ENCODE measurements at regions not wholly inside any gene's neighbourhood (a gene's known extent, or its start where the extent isn't known, plus 50 kb on each side); places are given as distances from the start of the nearest gene placed in this dataset.
"Not testable (repeated sequence)": the region's sequence is repeated elsewhere in the genome, so short reads cannot be mapped to it uniquely, and the experiment has no call there.

DNA sequence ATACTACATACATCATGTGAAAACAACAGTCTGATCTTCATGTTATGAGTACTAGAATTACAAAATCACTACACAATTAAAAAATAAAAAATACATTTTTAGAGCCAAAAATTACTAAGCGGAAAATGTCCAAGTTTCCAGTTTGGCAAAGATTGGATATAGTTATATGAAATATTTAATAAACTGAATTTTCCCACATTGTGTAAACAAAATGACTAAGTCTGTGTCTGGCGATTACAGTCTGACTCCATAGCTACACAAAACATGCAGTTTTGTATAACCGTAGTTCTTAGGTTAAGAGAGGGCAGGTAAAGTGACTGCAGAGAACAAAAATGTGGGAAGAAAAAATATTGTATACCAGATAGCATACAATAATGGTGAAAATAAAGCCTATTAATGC lies 59.2 kb upstream of the TMEM47 start:
- no peak for DNase-seq

DNA sequence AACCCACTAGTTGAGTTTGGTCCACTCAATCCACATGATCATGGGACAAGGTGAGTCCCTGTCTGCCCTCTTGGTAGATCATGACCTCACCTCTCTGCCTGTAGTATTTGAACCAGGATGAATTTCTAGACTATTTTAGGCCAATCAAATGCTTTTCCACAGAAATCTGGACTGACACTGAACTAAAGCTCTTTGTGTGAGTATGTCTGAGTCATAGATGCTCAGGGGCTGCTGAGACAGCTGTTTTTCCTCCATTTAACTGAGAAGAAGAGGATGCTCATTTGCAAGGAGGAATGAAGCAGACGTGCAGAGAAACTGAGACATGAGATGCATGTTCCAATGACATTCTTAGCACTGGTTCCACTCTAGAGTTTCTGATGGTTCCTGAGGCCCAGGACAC lies 77.3 kb upstream of the TMEM47 start:
- DNase-seq, result no peak

DNA sequence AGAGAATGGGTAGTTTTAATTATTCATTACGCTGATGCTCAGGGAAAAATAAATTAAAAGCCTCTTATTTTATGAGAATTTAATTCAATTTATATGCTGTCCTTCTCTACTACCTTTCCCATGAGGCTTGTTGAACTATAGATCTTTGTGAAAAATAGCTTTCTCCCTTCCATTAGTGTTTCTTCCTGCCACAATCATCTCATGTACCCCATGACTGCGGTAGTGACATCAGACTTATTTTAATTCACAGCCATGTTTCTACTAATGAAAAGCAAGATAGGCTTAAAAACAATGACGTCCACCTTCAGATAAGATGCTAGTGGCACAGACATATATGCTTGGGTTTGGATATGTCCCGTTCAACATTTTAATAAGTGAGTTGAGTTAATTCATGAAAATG lies 87.4 kb upstream of the TMEM47 start:
- DNase-seq, result no peak

DNA sequence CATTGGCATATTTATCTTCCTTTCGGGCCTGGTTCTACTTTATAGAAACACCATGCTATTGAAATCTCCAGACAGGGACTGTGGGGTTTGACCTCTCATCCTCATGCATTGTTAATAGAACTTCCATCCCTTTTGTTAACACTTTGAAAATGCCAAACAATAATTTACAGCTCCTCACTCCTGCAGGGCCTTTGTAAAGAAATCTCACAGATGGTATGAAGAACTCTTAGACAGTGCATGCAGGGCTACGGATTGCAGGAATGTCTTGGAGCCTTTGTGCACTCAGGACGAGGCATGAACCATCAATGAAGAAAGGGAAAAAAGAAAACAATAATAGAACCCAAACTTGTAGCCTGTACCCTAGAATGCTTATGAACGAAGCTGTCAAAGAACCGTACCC lies 92.8 kb upstream of the TMEM47 start:
- peak; percentile 26 for DNase-seq

DNA sequence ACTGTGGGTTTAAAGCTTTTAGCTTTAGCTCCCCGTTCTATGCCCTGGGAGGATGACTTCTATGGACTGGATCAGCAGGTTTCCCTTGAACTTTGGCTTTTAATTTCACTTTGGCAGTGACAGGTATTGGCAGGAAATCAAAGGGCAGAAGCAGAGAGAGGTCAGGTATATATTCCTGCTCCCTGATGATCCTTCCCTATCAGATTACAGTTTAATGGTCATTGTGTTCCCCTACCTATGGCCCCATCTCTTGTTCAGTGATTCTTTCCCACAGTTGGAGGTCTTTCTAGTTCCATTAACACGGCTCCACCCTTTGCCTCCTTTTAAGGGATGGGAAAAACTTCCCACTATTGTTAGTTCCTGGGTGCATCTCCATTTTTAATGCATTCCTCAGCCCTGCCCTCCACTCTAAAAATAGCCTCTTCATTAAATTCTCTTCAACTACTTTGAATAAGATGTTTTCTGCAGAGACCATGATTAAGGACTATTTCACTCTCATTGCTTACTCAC lies 107.8 kb upstream of the TMEM47 start:
- peak; percentile 50 for DNase-seq

DNA sequence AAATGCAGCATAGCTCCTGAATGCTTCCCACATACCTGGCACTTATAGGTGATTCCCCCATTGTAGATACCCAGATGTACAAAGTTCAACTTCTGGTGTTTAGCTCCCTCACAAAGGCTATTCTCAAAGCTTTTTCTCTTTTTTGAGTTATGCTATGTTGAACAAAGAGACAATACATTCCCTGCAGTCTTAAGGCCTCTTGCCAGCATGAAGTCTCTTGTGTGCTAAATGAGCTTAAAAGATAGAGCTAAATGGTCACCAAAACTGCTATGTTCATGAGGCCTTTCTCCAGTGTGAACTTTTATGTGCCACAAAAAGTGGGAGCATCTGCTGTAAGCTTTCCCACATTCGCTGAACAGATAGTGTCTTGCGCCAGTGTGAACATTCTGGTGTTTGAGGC lies 111.2 kb upstream of the TMEM47 start:
- DNase-seq, result no peak

DNA sequence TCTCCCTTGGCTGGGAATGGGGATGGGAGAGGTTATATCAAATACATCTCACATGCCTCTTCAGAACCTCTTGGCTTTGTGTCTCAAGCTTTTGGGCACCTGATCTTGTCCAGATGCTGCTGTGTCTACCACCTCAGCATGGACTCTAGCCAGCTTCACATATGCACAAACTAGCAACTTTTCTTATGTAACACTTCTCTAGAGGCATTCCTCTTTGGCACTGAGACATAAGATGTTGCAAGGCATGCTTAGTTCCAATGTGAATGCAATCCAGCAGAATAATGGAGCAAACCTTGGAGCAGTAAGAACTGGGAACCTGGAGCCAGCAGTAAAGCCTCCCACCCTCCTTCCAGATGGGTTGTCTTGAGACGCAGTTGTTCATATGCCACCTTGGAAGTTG lies 113.4 kb upstream of the TMEM47 start:
- DNase-seq, result no peak

DNA sequence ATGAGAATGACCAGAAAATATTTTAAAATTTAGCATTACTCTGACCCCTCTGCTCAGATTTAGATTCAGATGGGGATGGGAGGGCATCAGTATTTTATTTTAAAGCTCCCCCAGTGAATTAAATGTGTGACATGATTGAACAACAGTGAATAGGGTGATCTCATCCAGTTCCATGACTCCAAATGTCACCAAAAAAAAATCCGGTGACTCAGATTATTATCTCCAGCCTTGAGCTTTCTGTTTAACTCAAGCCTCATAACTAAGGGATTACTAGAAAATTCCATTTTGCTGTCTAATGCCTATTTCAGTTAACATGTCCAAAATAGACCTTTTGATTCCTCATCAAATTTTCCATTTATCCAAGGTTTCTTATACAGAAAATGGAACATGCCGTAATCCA lies 121.8 kb upstream of the TMEM47 start:
- no peak for DNase-seq

DNA sequence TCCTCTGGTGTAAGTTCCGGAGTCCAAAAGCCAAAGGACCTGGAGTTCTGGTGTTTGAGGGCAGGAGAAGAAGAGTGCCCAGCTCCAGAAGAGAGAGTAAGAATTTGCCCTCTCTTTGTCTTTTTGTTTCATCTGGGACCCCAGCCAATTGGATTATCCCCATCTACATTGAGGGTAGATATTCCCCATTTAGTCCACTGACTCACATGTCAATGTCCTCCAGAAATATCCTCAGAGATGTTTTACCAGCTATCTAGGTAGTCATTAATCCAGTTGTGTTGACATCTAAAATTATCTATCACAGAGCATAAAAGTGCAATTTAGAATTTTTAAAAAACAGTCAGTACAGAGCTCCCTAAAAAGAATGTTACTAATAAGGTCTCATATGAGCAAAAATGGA lies 132.9 kb upstream of the TMEM47 start:
- DNase-seq, result no peak

DNA sequence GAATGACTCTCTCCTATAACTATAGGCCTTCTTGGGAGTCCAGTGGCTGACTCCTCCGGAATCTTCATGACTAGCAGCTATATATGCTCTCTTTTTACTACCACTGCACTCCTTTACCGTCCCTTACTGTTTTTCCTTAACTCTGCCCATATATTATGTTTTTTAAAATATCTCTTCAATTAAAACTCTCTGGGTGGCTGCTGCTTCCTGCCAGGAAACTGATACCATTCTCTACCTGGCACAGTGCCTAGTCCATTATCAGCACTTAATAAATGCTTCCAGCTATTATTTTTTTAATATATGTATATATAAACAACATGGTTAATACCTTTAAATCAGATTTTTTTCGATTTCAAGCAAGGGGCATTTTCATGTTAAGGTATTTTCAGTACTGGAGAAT lies 136.6 kb upstream of the FAM47B start:
- DNase-seq, result no peak

DNA sequence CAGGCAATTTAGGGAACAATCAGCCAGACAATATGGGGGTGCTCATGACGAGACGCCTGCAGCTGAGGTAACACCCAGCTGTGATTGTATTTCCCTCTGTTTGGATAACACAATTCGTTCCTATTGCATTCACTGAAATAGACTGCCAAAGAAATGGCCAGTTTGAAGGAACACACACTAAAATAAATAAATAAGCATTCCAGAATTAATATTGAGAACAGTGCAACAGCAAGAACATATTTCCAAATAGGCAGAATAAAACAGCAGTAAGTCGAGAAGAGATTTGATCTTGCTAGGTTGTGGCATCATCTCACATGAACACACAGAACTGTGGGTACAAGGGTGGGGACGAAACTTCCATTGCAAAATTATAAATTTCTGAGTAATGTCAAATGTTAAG lies 133.5 kb upstream of the FAM47B start:
- no peak for DNase-seq

DNA sequence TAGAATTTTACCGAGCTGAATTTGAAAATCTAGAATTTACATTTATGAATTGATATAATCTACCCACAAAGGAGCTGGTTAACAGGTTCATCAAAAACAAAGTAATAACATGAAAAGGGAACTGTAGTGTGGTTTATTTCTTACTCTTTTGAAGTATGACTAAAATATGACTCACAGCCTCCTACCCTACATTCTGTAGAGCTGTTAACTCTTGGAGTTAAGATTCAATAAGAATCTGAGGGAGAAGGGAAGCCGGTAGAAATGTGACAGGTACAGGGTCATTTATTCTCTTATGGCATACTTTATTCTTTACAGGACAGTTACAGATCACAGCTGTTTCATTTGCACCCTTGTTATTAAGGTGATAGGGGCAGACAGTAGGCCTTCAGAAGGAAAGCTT lies 132.2 kb upstream of the FAM47B start:
- no peak for DNase-seq

DNA sequence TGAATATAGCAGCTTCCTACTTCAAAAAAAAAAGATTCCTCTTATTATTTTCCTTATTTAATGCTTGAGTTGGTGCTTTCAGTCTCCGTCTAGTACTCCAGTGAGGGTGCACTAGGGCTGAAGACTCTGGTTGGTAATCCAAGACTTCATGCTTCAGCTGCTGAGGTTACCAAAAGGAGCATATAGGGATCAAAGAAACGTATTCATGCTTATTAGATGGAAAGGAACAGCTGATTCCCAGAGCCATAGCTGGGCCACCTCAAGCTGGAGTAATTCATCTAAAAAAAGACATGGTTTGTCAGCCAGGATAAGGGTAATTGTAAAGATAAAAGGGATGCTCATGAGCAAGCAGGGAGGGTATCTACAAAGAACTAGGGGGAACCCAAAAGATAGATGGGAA lies 131.7 kb upstream of the FAM47B start:
- DNase-seq, result no peak

DNA sequence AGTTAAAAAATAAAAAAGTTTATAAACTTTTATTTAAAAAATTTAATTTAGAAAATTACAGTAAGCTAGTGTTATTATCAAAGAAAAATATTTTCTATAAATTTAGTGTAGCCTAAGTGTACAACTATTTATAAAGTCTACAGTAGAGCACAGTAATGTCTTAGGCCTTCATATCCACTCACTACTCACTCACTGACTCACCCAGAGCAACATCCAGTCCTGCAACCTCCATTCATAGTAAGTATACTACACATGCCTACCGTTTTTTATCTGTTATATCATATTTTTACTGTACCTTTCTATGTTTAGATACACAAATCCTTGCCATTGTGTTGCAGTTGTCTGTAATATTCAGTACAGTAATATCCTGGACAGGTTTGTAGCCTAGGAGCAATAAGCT lies 129.0 kb upstream of the FAM47B start:
- DNase-seq, result no peak

DNA sequence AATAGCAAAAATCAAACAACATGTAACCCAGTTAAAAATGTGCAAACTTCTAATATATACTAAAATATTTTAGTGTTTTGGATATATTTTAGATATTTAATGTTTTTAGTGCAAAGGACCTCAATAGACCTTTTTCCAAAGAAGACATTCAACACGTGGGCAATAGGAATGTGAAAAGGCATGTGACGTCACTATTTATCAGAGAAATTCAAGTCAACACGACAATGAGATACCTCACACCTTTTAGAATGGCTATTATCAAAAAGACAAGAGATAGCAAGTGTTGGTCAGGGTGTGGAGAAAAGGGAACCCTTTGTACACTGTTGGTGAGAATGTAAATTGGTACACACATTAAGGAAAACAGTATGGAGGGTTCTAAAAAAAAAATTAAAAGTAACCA lies 115.6 kb upstream of the FAM47B start:
- DNase-seq, result no peak

DNA sequence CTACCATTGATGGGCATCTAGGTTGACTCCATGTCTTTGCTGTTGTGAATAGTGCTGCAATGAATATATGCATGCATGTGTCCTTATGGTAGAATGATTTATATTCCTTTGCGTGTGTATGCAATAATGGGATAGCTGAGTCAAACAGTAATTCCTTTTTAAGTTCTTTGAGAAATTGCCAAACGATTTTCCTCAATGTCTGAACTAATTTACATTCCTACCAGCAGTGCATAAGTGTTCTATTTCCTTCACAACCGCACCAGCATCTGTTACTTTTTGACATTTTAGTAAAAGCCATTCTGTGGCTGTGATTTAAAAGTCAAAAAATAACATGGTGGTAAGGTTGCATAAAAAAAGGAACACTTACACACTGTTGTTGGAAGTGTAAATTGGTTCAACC lies 103.1 kb upstream of the FAM47B start:
- no peak for DNase-seq

DNA sequence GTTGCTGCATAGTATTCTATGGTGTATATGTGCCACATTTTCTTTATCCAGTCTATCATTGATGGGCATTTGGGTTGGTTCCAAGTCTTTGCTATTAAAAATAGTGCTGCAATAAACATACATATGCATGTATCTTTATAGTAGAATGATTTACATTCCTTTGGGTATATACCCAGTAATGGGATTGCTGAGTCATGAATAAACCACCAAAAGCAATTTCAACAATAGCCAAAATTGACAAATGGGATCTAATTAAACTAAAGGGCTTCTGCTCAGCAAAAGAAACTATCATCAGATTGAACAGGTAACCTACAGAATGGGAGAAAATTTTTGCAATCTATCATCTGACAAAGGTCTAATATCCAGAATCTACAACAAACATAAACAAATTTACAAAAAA lies 101.4 kb upstream of the FAM47B start:
- not testable (repeated sequence) for DNase-seq

DNA sequence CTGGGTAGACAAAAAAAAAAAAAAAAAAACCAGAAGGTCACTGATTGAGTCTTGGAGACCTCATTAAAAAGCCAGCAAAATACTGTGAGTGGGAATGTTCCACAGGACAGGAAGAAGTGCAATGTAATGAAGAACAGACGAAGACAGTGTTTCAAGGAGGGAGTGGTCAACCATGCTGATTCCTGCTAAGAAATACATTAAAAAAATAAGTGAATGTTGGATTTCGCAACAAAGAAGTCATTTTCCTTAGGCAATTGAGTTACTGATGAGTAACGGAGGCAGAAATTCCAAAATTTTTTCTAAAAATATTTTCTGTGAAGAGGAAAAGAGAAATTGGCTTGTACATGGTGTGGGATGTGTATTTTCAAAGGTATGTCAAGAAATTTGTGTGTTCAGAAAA lies 94.3 kb upstream of the FAM47B start:
- DNase-seq, result no peak

DNA sequence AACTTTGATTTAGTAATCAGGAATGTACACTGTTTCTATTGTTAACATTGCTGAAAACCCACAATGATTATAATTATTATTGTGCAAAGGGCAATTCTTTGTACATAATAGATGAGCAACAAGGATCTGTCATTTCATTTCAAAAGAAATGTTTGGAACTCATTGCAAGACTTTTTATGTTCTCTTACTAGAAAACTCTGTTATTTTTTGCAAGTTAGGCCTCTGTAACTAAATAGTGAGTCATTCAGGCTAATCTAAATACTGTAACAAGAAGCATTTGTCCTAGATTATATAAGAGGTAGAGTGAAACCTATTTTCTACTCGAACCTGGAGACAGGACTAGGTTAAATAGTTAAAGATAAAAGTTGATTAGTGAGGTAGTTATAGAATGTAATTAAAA lies 93.2 kb upstream of the FAM47B start:
- no peak for DNase-seq

DNA sequence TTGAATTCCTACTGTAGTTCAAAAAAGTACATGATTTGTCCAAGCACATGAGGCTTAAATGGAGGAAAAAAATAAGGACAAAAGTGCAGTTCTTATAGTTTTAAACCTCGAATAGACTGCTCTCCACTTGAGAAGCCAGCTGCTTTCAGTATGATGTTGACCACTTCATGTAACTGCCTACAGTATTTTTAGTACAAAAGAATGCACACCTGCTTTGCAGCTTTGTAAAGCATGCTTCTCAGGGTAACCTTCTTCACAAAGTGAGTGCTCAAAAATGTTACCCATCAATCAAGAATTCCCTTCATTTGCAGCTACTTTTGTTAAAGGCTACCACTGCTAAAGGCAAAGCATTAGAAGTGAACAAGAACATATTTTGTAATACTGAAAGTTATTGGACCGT lies 83.4 kb upstream of the FAM47B start:
- DNase-seq, result no peak

DNA sequence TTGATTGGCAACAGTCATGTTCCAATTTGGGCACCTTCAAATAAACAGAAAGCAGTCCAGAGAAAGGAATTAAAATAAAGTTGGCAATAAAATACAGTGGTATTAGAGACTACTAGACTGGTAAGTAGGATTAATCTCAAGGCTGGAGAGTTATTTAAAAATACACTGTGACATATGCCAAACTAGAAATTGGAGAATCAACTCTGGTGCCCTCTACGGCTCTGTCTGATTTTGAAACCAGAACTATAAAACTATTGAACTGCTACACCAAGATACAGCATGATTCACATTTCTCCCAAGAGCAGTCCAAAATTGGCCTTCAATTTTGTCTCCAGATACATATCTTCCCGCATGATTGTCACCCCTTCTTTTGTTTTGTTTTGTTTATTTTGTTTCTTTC lies 78.7 kb upstream of the FAM47B start:
- no peak for DNase-seq

DNA sequence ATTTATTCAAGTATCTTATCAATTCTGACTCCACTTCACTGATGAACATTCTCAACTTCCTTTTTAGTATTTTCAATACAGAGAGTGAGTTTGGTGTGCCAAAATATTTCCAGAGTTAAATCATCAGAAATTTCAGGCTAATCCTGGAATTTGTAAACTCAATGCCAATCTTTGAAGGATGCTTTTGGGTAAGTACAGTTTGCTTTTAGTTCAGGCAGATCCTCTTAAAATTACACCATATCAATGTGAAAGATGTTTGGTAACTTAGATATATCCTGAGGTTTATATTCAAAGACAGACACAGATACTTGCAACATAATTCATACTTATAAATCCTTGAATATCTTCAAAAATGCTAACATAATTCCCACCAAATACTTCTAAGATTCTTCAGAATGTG lies 76.0 kb upstream of the FAM47B start:
- no peak for DNase-seq

DNA sequence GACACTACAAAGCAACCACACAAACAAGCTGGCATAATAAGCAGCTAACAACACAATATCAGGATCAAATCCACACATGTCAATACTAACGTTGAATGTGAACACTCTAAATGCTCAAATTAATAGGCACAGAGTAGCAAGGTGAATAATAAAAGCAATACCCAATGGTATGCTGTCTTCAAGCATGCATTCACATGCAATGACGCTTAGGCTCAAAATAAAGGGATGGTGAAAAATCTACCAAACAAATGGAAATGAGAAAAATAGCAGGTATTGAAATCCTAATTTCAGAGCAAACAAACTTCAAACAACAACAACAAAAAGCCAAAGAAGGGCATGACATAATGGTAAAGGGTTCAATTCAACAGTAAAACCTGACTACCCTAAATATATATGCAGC lies 74.0 kb upstream of the FAM47B start:
- no peak for DNase-seq

DNA sequence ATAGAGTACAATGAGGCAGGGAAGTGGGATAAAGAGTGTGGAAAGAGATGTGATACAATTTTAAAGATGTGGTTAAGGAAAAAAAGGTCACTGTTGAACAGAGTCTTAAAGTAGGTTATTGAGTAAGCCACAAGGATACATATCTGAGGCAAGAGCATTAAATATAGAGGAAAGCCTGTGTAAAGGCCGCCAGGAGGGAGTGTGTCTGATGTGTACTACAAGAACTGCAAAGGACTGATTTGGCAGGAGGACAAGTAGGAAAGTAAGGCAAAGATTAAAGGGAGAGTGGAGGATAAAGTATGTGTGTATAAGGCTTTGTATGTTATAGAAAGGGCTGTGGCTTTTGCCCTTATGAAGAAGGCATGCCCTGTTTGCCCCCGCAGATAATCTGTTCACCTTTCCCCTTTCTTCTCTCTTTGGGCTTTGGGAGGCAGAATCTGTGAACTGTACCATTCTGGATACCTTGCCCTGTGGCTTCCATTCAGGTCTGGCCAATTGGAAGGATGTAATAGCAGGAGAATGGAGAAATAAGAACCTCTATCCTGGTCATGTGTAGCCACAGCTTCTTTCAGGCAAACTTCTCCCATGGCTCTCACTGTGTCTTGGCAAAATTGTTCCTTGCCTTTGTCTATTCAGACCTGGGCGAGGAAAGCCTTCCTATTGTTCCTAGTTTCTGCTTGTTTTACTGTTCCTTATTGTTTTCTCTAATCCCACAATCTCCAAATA lies 68.9 kb upstream of the FAM47B start:
- DNase-seq, result no peak

DNA sequence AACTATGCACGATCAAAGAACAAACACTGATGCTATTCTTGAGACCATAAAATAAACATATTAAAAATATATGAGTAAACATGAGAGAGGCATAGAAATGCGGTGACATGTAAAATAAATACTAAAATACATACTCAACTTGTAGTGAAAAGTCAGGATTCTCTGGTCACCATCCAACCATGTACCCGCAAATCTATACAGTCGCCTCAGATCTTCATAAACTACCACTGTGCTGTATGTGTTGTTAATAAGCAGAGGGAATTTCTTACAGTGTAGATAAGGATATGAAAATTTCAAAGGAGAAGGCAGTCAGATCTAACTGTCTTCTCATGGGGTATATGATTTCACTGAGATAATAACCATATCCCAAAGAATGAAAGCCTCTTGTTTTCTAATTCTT lies 67.8 kb upstream of the FAM47B start:
- no peak for DNase-seq

DNA sequence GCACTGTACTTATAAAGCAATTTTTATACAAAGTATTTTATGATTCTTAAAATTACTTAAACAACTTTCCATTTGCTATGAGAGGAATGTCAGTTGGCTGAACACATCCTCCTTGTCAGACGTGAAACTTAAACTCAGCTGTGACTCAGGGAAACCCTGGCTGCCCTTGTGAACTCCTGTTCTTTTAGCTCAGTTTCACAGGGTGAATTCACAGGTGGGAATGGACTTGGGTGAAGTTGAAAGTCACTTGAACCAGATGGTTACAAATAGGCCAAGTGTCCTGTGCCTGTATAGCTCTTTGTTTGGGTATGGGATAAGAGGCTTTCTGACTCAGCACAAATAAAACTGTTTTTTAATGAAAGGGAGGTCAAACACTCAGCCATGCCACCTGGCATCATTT lies 67.4 kb upstream of the FAM47B start:
- no peak for DNase-seq
